ENCODE measurements at regions not wholly inside any gene's neighbourhood (a gene's known extent, or its start where the extent isn't known, plus 50 kb on each side); places are given as distances from the start of the nearest gene placed in this dataset.

- no peak for DNase-seq
These were observed 145.9 kb downstream of the CDC5L start for GRCh38 chr6:44533421-44533820.

DNA sequence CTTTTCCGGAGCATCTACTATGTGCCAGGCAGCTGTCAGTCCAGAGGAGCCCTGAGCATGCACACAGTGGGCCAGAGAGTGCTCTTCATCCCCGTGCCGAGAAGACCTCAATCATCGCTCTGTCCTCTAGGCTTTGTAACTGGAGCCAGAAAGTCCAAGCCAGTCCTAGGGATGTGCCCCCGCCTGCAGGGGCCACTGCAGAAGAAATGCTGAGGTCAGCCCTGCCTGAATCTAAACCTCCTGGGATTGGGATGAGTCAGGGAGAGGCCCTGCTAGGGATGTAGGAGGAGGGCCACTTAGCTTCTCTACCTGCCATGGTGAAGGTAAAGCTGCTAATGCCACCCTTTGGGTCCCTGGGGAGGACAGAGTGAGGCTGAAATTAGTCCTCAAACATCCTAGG is 146.8 kb downstream of the CDC5L start:
- no peak for DNase-seq

DNA sequence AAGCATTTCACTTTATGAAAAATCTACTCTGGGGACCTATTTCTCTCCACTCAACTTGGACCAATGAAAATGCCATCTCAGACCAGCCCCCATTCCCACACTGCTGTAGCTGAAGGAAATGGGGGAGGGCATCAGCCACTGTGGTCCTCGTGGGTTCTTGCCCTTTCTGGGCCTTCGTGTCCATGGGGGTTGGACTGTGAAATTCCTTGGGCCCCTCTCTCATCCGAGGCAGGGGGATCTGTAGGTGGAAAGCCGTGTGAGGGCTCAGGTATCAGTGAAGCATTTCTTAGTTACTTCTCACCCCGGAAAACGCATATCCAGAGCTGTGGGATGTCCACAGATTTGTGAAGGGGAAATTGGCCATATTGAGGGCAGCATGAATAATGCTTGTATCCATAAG is 147.9 kb downstream of the CDC5L start:
- DNase-seq = no peak

- DNase-seq = no peak
These were observed 148.5 kb downstream of the CDC5L start for GRCh38 chr6:44535967-44536366.

DNA sequence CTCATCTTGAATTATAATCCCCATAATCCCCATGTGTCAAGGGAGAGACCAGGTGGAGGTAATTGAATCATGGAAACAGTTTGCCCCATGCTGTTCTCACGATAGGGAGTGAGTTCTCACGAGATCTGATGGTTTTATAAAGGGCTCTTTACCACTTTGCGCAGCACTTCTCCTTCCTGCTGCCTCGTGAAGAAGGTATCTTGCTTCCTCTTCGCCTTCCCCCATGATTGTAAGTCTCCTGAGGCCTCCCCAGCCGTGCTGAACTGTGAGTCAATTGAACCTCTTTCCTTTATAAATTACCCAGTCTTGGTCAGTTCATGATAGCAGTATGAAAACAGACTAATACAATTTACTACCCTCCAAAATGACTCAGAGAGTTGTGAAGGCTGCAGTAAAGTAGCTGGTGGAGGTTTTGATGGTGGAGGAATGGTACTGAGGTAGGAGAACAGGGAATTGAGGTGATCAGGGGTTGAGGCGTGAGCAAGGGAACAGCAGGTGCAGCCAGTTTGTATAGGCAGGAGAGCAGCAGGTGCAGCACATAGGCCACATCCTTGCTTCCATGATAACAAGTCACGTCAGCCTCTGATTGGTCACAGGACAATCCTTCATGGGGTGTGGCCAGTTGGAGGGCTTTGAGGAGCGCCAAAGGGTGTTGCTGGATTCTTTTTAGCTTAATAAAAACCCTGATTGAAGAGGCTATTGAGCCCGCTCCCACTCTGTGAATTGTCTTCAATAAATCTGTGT is 150.0 kb downstream of the CDC5L start:
- no peak for DNase-seq

GRCh38 chr6:44538131-44538806 is 150.8 kb downstream of the CDC5L start:
- no peak for DNase-seq

DNA sequence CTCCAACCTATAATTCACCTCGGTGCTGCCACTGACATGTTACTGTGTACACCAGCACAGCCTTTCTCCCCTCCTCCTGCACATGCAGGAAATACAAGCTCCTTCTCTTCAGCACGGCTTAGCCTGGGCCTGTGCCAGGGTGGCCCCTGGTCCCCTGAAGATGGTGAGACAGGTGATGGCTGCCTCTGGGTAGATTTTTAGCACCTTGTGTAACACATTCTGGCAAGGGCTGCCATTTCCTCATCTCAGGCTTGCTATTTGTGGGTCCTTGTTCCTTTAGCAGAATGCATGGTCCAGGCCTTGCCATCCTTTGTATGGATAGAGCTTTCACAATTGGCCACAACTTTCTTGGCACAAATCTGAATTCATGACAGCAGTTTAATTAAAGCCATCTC is 151.3 kb downstream of the CDC5L start:
- DNase-seq = no peak

DNA sequence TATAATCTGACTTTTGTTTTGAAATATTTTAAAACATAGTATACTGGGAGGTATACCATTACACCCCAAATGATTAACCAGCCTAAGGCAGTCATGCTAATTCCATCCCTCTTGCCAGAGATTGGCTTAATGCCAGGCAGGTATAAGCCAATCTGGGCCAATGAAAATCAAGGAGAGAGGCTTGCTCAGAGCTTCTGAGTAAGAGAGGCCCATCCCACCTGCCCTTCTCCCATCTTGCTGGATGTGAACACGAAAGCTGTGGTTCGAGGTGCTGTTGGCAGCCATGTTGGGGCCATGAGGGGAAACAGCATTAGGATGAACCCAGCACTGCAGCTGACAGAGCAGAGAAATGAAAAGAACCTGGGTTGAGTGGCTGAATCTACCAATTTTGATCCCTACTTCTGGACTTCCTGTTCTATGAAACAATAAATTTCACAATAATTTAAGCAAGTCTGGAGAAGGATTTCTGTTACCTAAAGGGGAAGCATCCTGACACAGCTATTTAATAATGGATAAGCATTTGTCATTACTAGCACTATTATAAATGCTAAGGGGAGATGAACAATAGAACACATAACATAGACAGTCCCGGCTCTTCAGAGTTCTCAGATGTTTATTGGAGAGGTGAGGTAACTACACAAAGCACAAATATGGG is 152.3 kb downstream of the CDC5L start:
- DNase-seq = no peak

GRCh38 chr6:44540881-44541280 is 153.4 kb downstream of the CDC5L start:
- DNase-seq = no peak

GRCh38 chr6:44542401-44543116 is 155.1 kb downstream of the CDC5L start:
- no peak for DNase-seq

GRCh38 chr6:44543664-44544063 is 156.2 kb downstream of the CDC5L start:
- no peak for DNase-seq

DNA sequence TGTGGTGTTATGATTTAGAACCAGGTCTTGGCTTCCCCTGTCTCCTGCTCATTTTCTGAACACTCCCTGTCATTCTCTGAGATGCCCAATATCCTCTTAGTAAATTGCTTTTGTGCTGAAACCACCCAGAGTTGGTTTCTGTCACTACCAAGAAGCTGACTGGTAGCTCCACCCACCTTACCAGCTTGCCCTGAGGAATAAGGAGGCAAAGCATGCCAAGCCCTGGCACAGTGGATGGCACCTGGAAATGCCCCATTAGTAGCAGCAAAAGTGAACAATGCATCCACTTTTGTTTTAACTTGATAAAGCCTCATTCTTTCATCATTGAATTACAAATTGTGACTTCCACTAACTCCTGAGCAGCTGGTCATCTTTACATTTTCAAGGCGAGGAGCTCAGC is 157.7 kb downstream of the CDC5L start:
- no peak for DNase-seq

GRCh38 chr6:44548319-44548718 is 160.8 kb downstream of the CDC5L start:
- DNase-seq = no peak

- DNase-seq = no peak
These were observed 162.0 kb downstream of the CDC5L start for GRCh38 chr6:44549516-44549915.

- DNase-seq = no peak
These were observed 166.7 kb downstream of the CDC5L start for GRCh38 chr6:44554194-44554593.

GRCh38 chr6:44554861-44555260 is 167.4 kb downstream of the CDC5L start:
- no peak for DNase-seq

DNA sequence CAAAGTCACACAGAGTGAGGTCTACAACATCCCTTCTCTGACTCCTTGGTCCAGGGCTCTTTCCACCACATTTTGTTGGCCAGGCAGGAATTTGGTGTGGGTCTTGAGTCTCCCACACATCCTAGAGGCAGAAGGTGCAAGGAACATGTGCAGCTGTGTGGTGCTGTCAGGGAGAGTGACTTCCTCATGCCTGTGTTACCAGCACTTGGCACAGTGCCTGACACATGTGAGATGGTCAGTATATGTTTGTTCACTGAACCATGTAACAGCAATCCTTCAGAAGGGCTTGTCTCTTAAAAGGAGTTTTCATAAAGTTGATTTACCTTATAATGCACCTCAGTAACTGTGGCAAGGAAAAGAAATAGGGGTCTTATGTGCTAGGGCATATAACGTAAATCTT is 168.5 kb downstream of the CDC5L start:
- DNase-seq = no peak

DNA sequence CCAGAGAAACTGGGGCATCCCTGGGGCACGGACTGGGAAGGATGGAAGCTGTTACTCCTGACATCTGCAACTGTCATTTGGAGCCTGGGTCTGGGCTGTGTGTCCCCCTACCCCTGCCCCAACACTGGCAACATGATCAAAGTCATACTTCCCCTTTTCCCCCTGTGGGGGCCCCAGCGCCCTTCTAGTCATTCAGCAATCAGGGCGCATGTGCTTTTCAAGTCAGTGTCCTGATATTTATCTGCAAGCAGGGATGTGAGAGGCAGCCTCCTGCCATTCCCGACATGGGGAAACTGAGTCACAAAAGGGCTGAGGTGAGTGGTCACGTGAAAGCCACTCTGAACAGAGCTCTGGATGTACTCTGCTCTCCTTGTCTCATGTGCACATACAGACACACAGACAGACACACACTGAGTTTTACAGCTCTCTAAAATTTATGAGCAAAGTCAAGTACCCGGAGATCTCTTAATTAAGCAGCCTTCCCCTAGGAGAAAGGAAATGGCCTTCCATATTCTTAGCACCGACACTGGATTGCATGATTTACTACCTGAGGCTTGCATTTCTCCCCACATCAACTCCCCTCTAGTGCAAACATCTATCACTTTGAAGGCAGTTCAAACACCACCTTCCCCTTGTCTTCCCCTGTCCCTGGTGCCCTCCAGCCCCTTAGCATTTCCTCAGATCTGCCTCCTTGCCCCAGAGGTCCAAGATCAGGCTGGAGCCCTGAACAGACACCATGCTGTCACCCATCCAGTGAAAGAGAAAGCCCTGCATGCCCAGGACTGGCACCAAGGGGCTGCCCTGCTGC is 170.7 kb downstream of the CDC5L start:
- DNase-seq = no peak

DNA sequence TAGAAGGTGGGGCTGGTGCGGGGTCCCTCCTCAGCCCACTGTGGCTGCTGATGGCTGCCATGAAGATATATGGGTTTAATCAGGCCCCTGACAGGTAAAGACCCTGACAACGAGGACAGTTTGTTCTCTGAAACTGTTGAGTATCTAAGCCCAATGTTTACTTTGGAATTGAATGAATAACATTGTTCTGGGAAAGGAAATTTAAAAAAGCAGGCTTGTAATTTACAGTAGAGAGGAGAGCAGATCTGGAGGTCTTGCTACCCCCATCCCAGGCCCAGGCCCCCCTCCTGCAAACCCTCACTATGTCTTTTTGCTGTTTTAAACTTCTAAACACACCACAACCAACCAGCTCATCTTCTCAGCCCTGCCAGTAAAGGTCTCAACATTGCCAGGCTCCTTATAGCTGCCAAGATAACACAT is 171.3 kb downstream of the CDC5L start:
- DNase-seq = no peak

DNA sequence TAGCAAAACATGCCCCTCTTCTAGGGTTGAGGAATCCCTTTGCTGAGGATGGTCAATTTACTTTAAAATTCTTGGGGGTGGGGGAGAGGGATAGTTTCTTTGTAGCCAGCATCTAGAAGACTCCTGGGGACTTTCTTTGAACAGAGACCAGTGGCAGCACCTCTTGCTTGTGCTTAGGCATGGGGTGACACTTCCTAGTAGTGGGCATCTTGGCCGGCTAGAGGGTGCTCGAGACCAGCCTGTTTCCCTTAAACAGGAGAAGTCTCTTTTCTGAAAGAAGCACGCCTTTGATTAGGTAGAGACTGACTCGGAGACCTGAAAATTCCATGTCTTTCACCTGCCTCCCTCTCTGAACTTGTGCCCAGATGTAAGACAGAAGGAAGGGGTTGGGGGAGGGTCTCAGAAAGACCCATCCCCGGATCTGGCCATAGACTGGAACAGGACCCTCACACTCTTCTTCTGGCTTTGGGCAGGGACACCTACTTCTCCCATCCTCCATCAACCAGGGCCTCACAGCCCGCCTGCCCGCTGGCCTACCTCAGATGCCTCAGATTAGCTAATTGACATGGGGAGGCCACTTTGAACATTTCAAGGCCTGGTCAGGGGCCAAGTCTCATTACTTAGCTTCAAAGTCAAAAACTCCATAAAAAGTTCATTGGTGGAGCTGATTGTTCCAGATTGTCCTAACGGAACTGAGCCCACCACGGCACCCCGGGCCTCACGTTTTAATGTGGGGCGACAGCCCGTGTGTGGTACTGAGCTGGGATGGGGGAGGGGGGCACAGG is 172.2 kb downstream of the CDC5L start:
- DNase-seq = no peak

DNA sequence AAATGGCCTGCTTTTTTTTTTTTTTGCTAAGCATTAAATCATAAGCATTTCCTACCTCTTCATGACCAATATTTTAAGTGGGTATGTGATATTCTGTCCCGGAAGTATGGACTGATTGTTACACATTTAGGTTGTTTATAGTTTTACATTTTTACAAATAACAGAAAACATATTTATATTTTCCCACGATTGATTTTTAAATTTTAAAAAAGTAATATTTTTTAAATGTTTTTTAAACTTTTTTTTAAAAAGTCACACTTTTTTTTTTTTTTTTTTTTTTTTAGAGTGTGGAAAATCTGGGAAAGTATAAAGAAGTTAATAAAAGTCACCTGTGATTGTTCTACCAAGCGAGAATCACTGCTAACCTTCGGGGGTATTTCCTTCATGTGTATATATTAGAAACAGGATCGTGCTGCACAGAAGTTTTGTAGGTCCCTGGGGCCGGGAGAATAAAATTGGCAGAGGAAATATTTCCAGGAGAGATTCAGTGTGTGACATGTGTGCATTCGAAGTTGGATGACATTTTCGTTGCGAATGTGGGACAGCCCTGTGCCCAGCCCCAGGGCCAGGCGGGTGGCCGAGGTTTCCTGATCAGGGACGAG is 173.1 kb downstream of the CDC5L start:
- DNase-seq = no peak

All from CD4-positive, alpha-beta T cell treated with Interleukin-1 beta for 1 hour (primary cell).